K562 (cell line): ENCODE measurements at regions not wholly inside any gene's neighbourhood (a gene's known extent, or its start where the extent isn't known, plus 50 kb on each side); places are given as distances from the start of the nearest gene placed in this dataset.

Experiments
- ATAC-seq: fragments of 200-7000 bp; cut with Tn5 transposase; 3 replicates; pipeline ENCODE4 v1.9.1; 2020; ENCODE audit warnings: moderate library complexity
- BruUV-seq: library from RNA; stranded (reverse); fragments of 400-500 nt; replicated peaks from 2 replicates; lab custom pipeline; 2021; lab: Mats Ljungman, UMichigan
- CTCF ChIA-PET: fragments of 300-600 bp; formaldehyde crosslinking; extraction: SDS; loops from one replicate; lab custom pipeline; 2021; ENCODE audit warnings: low intra/inter-chr PET ratio; lab: Yijun Ruan, JAX
- POLR2A ChIA-PET: fragments of 300-600, 350-650 bp; sonication (Branson Sonifier 250); formaldehyde crosslinking; extraction: SDS; loops from one replicate; lab custom pipeline; 2021; ENCODE audit warnings: antibody characterized with exemption, inconsistent platforms; lab: Yijun Ruan, JAX
- DNase-seq, 4 experiments: peaks; one replicate each; pipeline versions ENCODE4 v3.0.0 to v3.0.0-alpha.2; 2011 to 2018; ENCODE audit warnings: low spot score in 3 of 4, mixed read lengths in 3 of 4; ENCODE audit errors: extremely low read depth in 1 of 4
- FAIRE-seq: peaks from 2 replicates; lab custom pipeline; 2011; peaks lifted over from hg19 to GRCh38; lab: Jason Lieb, UNC
- H2AFZ ChIP-seq: 2 replicates; pipeline ENCODE4 v1.6.0; 2011; ENCODE audit warnings: low read depth, low read length, control low read depth, inconsistent platforms
- H3K27ac ChIP-seq: fragments of 200-600 bp; 3 replicates; pipeline ENCODE4 v1.8.0; 2011; ENCODE audit warnings: low read depth, mild to moderate bottlenecking, control low read depth, inconsistent platforms, low read length, moderate library complexity, mixed read lengths; ENCODE audit errors: extremely low read depth
- H3K27me3 ChIP-seq, 2 experiments: fragments of 300-600 bp in 1 of 2; 2 replicates in 1 of 2; 3 replicates in 1 of 2; pipeline versions ENCODE4 v1.6.0 to v1.8.0; 2011; ENCODE audit warnings: inconsistent platforms in 2 of 2, low read length in 2 of 2, mild to moderate bottlenecking in 1 of 2, mixed read lengths in 1 of 2, moderate library complexity in 1 of 2; ENCODE audit not compliant: control insufficient read depth in 2 of 2, insufficient read depth in 2 of 2
- H3K36me3 ChIP-seq: fragments of 300-600 bp; 3 replicates; pipeline ENCODE4 v1.8.0; 2011; ENCODE audit warnings: mild to moderate bottlenecking, low read length, inconsistent platforms; ENCODE audit not compliant: control insufficient read depth, insufficient read depth
- H3K4me1 ChIP-seq, 2 experiments: fragments of 200-600 bp in 1 of 2; replicated peaks in 1 of 2; 2 replicates in 1 of 2; 3 replicates in 1 of 2; pipeline versions ENCODE4 v1.5.1 to v1.8.0; 2011; ENCODE audit warnings: inconsistent platforms in 2 of 2, low read length in 2 of 2, mild to moderate bottlenecking in 1 of 2, mixed read lengths in 1 of 2, moderate library complexity in 1 of 2; ENCODE audit not compliant: control insufficient read depth in 2 of 2, insufficient read depth in 2 of 2
- H3K4me2 ChIP-seq: 2 replicates; pipeline ENCODE4 v1.6.1; 2011; ENCODE audit warnings: low read length, control low read depth, inconsistent platforms, mixed read lengths; ENCODE audit not compliant: insufficient read depth
- H3K4me3 ChIP-seq: fragments of 200-600 bp; sonication (generic), shearing (Covaris generic); 2 replicates; pipeline ENCODE4 v1.5.1; 2016; ENCODE audit warnings: control low read depth, inconsistent platforms
- H3K79me2 ChIP-seq: fragments of 200-600 bp; 3 replicates; pipeline ENCODE4 v1.8.0; 2011; ENCODE audit warnings: low read length, inconsistent platforms; ENCODE audit not compliant: control insufficient read depth, insufficient read depth
- H3K9ac ChIP-seq, 2 experiments: 2 replicates each; pipeline versions ENCODE4 v1.6.0 to v1.6.1; 2011; ENCODE audit warnings: low read depth in 2 of 2, low read length in 2 of 2, control low read depth in 1 of 2, inconsistent platforms in 1 of 2, mild to moderate bottlenecking in 1 of 2, mixed read lengths in 1 of 2; ENCODE audit not compliant: insufficient read depth in 1 of 2
- H3K9me1 ChIP-seq: one replicate; pipeline ENCODE4 v1.6.0; 2011; ENCODE audit warnings: inconsistent platforms, mild to moderate bottlenecking, low read length, moderate library complexity; ENCODE audit not compliant: control insufficient read depth, insufficient read depth
- H3K9me3 ChIP-seq: replicated peaks from 2 replicates; pipeline ENCODE4 v1.5.1; 2011; ENCODE audit warnings: low read depth, low read length, inconsistent platforms; ENCODE audit not compliant: control insufficient read depth, insufficient read depth
- H4K20me1 ChIP-seq: replicated peaks from 2 replicates; pipeline ENCODE4 v1.6.1; 2011; ENCODE audit warnings: low read length, inconsistent platforms, mixed read lengths; ENCODE audit not compliant: control insufficient read depth, insufficient read depth
- DACH1 ChIP-seq: fragments of 450-650 bp; IDR thresholded peaks from 2 replicates; pipeline ENCODE4 v1.6.1; 2018; ENCODE audit not compliant: partially characterized antibody
- DDX20 ChIP-seq: fragments of 450-650 bp; IDR thresholded peaks from 2 replicates; pipeline ENCODE4 v1.6.1; 2016; ENCODE audit warnings: missing genetic modification characterization, low read depth, mild to moderate bottlenecking, missing compliant biosample characterization, moderate library complexity
- EP300 ChIP-seq: IDR thresholded peaks from 2 replicates; pipeline ENCODE4 v1.6.1; 2012; ENCODE audit warnings: low read length, improper control_type of control experiment
- ETV6 ChIP-seq, 3 experiments: fragments of 150-350 bp in 1 of 3; sonication (generic) in 1 of 3; formaldehyde crosslinking in 1 of 3; IDR thresholded peaks; 2 replicates each; pipeline versions ENCODE4 v1.6.1 to v1.8.0; 2014 to 2022; ENCODE audit warnings: borderline replicate concordance in 2 of 3, low read depth in 2 of 3, antibody characterized with exemption in 1 of 3, low read length in 1 of 3, mild to moderate bottlenecking in 1 of 3, missing genetic modification reagents in 1 of 3
- MEF2D ChIP-seq: conservative IDR thresholded peaks from 2 replicates; pipeline ENCODE4 v1.6.1; 2016; ENCODE audit warnings: low read depth, missing genetic modification characterization, missing compliant biosample characterization
- RBM15 ChIP-seq: fragments of 200-400 bp; formaldehyde crosslinking; IDR thresholded peaks from 2 replicates; pipeline ENCODE4 v1.6.1; 2018; ENCODE audit warnings: mild to moderate bottlenecking, low read length, moderate library complexity; ENCODE audit not compliant: insufficient read depth
- TEAD2 ChIP-seq: fragments of 450-650 bp; IDR thresholded peaks from 2 replicates; pipeline ENCODE4 v1.6.1; 2016; ENCODE audit warnings: missing genetic modification characterization, control low read depth, missing compliant biosample characterization
- ZC3H4 ChIP-seq: sonication (generic); formaldehyde crosslinking; IDR thresholded peaks from 2 replicates; pipeline ENCODE4 v1.9.0; 2021; ENCODE audit warnings: missing genetic modification reagents, borderline replicate concordance
- ZNF124 ChIP-seq: sonication (generic); formaldehyde crosslinking; IDR thresholded peaks from 2 replicates; pipeline ENCODE4 v1.8.1; 2022; ENCODE audit warnings: missing genetic modification reagents
- ZNF133 ChIP-seq: fragments of 250-450 bp; sonication (Bioruptor Pico); IDR thresholded peaks from 2 replicates; pipeline ENCODE4 v1.4.0; 2020; ENCODE audit warnings: mild to moderate bottlenecking
- WGBS: fragments of 100-300 bp; shearing (Covaris generic); methylation state at CpG from one replicate; pipeline ENCODE4 v1.1.6; 2016; ENCODE audit warnings: low coverage, mixed read lengths; ENCODE audit not compliant: insufficient coverage; ENCODE audit errors: missing lambda C conversion rate; 5-methylcytosine and 5-hydroxymethylcytosine counted together
- in situ Hi-C: fragments of 300-500 bp; cut with MboI; formaldehyde crosslinking; loops from 4 replicates; pipeline ENCODE4 v1.15.0; 2018; ENCODE audit warnings: inconsistent platforms, mixed read lengths
- intact Hi-C: fragments of 100-400 bp; cut with micrococcal nuclease; formaldehyde crosslinking; loops from 2 replicates; pipeline ENCODE4 v1.14.2; 2022
- TF ChIP-seq, protein P1 (sequence below): fragments of 250-450 bp; sonication (Bioruptor Pico); IDR thresholded peaks from 2 replicates; pipeline ENCODE4 v1.4.0; 2020; ENCODE audit warnings: mild to moderate bottlenecking, moderate library complexity
- TF ChIP-seq, protein P2 (sequence below): fragments of 450-650 bp; formaldehyde crosslinking; IDR thresholded peaks from 2 replicates; pipeline ENCODE4 v1.4.0; 2020; ENCODE audit warnings: mild to moderate bottlenecking, moderate library complexity
- TF ChIP-seq, protein P3 (sequence below): sonication (generic); formaldehyde crosslinking; IDR thresholded peaks from 2 replicates; pipeline ENCODE4 v1.8.0; 2023; ENCODE audit warnings: mild to moderate bottlenecking, missing genetic modification reagents

DNA sequence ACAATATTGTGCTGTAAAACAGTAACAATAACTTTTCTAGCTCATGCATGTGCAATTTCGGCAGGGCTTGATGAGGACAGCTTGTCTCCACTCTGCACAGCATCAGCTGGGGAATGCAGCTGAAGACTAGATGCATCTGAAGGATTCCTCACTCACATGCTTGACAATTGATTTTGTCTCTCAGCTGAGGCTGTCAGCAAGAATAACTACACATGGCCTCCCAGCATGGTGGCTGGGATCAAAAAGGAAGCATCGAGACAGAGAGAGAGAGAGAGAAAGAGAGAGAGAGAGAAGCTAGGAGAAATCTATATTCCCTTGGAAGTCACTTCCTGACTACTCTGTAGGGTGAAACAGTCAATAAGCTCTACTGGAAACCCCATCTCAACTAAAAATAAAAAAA is 487.1 kb downstream of the PLOD2 start (continued):
- TF ChIP-seq, protein P1, sequence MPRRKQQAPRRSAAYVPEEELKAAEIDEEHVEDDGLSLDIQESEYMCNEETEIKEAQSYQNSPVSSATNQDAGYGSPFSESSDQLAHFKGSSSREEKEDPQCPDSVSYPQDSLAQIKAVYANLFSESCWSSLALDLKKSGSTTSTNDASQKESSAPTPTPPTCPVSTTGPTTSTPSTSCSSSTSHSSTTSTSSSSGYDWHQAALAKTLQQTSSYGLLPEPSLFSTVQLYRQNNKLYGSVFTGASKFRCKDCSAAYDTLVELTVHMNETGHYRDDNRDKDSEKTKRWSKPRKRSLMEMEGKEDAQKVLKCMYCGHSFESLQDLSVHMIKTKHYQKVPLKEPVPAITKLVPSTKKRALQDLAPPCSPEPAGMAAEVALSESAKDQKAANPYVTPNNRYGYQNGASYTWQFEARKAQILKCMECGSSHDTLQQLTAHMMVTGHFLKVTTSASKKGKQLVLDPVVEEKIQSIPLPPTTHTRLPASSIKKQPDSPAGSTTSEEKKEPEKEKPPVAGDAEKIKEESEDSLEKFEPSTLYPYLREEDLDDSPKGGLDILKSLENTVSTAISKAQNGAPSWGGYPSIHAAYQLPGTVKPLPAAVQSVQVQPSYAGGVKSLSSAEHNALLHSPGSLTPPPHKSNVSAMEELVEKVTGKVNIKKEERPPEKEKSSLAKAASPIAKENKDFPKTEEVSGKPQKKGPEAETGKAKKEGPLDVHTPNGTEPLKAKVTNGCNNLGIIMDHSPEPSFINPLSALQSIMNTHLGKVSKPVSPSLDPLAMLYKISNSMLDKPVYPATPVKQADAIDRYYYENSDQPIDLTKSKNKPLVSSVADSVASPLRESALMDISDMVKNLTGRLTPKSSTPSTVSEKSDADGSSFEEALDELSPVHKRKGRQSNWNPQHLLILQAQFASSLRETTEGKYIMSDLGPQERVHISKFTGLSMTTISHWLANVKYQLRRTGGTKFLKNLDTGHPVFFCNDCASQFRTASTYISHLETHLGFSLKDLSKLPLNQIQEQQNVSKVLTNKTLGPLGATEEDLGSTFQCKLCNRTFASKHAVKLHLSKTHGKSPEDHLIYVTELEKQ: no peak
- no peak for TF ChIP-seq DDX20 (tag)
- no peak for TF ChIP-seq DACH1
- no peak for TF ChIP-seq MEF2D (tag)
- no peak for TF ChIP-seq ZC3H4 (CRISPR knock-in tag)
- TF ChIP-seq ETV6 (IDR thresholded peaks at IDR 0.05; ENCODE audit: borderline replicate concordance in 1 of 2, low read depth in 2 of 2, low read length in 1 of 2): no peak
- no peak for TF ChIP-seq ETV6 (CRISPR knock-in tag; IDR thresholded peaks at IDR 0.05; ENCODE audit: borderline replicate concordance)
- TF ChIP-seq EP300: no peak

DNA sequence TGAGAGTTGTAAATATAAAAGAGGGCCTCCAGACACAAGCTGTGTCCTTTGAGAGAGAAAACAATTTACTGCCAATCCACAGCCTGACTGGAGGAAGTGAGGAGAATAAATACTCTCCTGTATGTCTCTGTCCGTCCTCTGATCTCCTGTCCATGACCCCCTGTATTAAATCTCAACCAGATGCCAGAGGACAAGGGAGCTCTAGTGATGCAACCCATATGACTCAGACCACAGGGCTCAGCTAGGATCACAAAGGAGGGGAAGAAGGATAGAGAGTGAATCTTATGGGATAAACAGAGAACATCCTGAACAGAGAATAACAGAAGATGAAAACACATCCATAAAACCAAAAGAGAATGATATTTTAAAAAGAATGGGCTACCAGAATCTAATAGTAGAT is 482.6 kb downstream of the PLOD2 start:
- WGBS: 0% methylated on average over 1 of the region's 1 CpG
- Histone ChIP-seq H3K4me3 (no peak overlapping the region), H3K27ac (no peak overlapping the region), H3K4me2 (no peak overlapping the region), H4K20me1 (no peaks in the 10 kb centered on the region), H2AFZ (no peak overlapping the region), H3K36me3 (no peaks in the 10 kb centered on the region), H3K9me1 (no peaks in the 10 kb centered on the region), H3K9ac (no peak overlapping the region), H3K9me3 (peaks cover 5% of the 10 kb centered on the region; the same call in 1 of the 2 replicates), H3K79me2 (no peaks in the 10 kb centered on the region), H3K4me1 (no peaks in the 10 kb centered on the region), H3K27me3 (no peaks in the 10 kb centered on the region)
- no peak for DNase-seq
- no peak for ATAC-seq
- in situ Hi-C loops (no loop called here), intact Hi-C loops (no loop called here)
- ChIA-PET CTCF (no interaction called here), POLR2A (no interaction called here)
- no peak for FAIRE-seq
- BruUV-seq: no TSS peak
- no peak for TF ChIP-seq TEAD2 (tag)
- TF ChIP-seq, protein P2, sequence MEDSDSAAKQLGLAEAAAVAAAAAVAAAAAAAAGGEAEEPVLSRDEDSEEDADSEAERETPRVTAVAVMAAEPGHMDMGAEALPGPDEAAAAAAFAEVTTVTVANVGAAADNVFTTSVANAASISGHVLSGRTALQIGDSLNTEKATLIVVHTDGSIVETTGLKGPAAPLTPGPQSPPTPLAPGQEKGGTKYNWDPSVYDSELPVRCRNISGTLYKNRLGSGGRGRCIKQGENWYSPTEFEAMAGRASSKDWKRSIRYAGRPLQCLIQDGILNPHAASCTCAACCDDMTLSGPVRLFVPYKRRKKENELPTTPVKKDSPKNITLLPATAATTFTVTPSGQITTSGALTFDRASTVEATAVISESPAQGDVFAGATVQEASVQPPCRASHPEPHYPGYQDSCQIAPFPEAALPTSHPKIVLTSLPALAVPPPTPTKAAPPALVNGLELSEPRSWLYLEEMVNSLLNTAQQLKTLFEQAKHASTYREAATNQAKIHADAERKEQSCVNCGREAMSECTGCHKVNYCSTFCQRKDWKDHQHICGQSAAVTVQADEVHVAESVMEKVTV (CRISPR knock-in tag): no peak
- no peak for TF ChIP-seq RBM15
- no peak for TF ChIP-seq ZNF133 (CRISPR knock-in tag)
- TF ChIP-seq, protein P3, sequence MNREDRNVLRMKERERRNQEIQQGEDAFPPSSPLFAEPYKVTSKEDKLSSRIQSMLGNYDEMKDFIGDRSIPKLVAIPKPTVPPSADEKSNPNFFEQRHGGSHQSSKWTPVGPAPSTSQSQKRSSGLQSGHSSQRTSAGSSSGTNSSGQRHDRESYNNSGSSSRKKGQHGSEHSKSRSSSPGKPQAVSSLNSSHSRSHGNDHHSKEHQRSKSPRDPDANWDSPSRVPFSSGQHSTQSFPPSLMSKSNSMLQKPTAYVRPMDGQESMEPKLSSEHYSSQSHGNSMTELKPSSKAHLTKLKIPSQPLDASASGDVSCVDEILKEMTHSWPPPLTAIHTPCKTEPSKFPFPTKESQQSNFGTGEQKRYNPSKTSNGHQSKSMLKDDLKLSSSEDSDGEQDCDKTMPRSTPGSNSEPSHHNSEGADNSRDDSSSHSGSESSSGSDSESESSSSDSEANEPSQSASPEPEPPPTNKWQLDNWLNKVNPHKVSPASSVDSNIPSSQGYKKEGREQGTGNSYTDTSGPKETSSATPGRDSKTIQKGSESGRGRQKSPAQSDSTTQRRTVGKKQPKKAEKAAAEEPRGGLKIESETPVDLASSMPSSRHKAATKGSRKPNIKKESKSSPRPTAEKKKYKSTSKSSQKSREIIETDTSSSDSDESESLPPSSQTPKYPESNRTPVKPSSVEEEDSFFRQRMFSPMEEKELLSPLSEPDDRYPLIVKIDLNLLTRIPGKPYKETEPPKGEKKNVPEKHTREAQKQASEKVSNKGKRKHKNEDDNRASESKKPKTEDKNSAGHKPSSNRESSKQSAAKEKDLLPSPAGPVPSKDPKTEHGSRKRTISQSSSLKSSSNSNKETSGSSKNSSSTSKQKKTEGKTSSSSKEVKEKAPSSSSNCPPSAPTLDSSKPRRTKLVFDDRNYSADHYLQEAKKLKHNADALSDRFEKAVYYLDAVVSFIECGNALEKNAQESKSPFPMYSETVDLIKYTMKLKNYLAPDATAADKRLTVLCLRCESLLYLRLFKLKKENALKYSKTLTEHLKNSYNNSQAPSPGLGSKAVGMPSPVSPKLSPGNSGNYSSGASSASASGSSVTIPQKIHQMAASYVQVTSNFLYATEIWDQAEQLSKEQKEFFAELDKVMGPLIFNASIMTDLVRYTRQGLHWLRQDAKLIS (CRISPR knock-in tag): no peak
- TF ChIP-seq ZNF124 (CRISPR knock-in tag): no peak
